Esophagus squamous epithelium (tissue), 4 donors: ENCODE measurements at regions not wholly inside any gene's neighbourhood (a gene's known extent, or its start where the extent isn't known, plus 50 kb on each side); places are given as distances from the start of the nearest gene placed in this dataset.

Experiments
- POLR2A ChIP-seq, 4 donors: fragments of 450-650 bp; IDR thresholded peaks; one replicate each; pipeline ENCODE4 v1.6.1; 2017; ENCODE audit warnings: antibody characterized with exemption in 4 of 4, mild to moderate bottlenecking in 4 of 4, moderate library complexity in 3 of 4
- TF ChIP-seq, protein P1 (sequence below), 6 experiments: fragments of 450-650 bp in 4 of 6; fragments of 200-600 bp in 2 of 6; sonication (generic) in 2 of 6; IDR thresholded peaks; one replicate each; pipeline ENCODE4 v1.5.1; 2016 to 2019; ENCODE audit warnings: antibody characterized with exemption in 6 of 6, mild to moderate bottlenecking in 4 of 6, moderate library complexity in 4 of 6

GRCh38 chr14:85252011-85252410 is 277.9 kb upstream of the FLRT2 start:
- TF ChIP-seq, protein P1, sequence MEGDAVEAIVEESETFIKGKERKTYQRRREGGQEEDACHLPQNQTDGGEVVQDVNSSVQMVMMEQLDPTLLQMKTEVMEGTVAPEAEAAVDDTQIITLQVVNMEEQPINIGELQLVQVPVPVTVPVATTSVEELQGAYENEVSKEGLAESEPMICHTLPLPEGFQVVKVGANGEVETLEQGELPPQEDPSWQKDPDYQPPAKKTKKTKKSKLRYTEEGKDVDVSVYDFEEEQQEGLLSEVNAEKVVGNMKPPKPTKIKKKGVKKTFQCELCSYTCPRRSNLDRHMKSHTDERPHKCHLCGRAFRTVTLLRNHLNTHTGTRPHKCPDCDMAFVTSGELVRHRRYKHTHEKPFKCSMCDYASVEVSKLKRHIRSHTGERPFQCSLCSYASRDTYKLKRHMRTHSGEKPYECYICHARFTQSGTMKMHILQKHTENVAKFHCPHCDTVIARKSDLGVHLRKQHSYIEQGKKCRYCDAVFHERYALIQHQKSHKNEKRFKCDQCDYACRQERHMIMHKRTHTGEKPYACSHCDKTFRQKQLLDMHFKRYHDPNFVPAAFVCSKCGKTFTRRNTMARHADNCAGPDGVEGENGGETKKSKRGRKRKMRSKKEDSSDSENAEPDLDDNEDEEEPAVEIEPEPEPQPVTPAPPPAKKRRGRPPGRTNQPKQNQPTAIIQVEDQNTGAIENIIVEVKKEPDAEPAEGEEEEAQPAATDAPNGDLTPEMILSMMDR (IDR thresholded peaks at IDR 0.05): no peak
- no peak for TF ChIP-seq POLR2A (IDR thresholded peaks at IDR 0.05)
